A673 (cell line): ENCODE measurements at regions not wholly inside any gene's neighbourhood (a gene's known extent, or its start where the extent isn't known, plus 50 kb on each side); places are given as distances from the start of the nearest gene placed in this dataset.

Experiments used
- CTCF ChIP-seq: fragments of 300-800, 200-600 bp; sonication (generic); conservative IDR thresholded peaks from 2 replicates; pipeline ENCODE4 v1.5.1; 2017; ENCODE audit warnings: low read depth, mild to moderate bottlenecking, antibody characterized with exemption, low read length, moderate library complexity, mixed read lengths
- EZH2 ChIP-seq: fragments of 200-600 bp; sonication (generic); IDR thresholded peaks from 2 replicates; pipeline ENCODE4 v1.6.1; 2017; ENCODE audit warnings: borderline replicate concordance, low read depth, mild to moderate bottlenecking, mixed read lengths, antibody characterized with exemption, low read length; ENCODE audit not compliant: poor library complexity, severe bottlenecking

- TF ChIP-seq EZH2 (no peak), CTCF (no peak)
Measured at GRCh38 chr3:152650177-152650576, 184.8 kb upstream of the P2RY1 start.
